Ecto neural progenitor cell (in vitro differentiated cells): ENCODE measurements at regions not wholly inside any gene's neighbourhood (a gene's known extent, or its start where the extent isn't known, plus 50 kb on each side); places are given as distances from the start of the nearest gene placed in this dataset.

Source experiments
- DNase-seq: peaks from one replicate; pipeline ENCODE4 v3.0.0-alpha.2; 2018; ENCODE audit warnings: low spot score

DNA sequence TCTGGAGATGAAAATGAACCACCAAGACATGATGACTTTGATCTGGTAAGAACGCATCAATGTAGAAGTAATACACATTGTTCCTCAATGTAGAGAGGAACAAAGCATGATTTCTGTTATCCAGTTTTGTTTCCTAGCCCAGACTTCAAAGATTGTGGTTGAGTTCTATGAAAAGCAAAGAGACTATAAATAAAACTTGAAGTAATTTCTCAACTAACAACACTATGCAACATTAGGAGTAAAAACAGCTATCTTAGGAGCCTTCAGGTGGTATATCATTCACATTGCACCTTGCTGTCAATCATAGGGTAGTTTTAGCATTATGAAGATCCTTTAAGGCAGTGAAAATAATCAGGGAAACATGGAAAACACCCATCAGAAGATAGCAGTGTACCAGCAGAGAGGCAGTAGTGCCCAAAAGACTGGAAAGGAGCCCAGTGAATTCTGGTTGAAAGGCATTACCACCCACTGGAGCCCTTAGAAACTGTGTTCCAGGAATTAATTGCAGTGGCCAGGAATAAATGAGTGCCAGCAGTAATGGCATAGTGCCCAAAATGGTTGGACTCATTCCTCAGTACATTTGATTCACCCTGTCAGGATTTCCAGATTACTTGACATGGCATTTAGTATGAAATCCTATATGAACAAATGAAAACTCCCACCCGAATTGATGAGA lies 300.7 kb upstream of the CXXC4 start:
- no peak for DNase-seq

DNA sequence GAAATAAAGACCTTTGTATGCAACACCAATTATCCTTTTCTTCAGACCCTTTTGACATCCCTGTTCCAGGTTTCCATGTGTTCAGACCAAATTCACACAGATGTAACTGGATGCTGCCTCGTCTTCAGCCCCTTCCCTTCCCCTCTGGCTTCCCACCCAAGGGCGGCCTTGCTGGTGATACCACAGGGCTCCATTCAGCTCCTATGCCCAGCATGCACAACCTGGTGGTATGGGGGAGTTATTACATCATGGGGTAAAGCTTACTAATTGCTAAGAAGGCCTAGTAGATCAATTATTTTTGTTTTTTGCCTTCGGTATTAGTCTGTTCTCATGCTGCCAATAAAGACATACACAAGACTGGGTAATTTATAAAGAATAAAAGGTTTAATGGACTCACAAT lies 317.0 kb upstream of the CXXC4 start:
- no peak for DNase-seq

DNA sequence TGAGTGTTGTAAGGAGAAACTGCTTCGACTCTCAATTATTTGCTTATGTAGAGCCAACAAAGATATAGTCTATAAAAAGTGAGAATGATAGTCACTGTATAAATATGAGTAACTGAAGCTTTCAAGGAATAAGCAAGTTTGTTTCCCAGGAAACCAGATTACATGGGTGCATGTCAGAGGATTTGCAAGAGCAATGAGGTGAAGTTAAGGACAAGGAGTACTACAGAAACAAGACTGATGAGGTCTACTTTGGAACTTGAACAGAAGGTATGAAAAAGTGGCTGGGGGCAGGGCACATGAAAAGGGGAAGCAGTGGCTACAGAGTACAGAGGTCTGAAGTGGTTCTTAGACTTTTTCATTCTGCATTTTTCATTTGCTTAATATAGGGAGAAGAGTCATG lies 321.0 kb upstream of the CXXC4 start:
- DNase-seq = no peak

DNA sequence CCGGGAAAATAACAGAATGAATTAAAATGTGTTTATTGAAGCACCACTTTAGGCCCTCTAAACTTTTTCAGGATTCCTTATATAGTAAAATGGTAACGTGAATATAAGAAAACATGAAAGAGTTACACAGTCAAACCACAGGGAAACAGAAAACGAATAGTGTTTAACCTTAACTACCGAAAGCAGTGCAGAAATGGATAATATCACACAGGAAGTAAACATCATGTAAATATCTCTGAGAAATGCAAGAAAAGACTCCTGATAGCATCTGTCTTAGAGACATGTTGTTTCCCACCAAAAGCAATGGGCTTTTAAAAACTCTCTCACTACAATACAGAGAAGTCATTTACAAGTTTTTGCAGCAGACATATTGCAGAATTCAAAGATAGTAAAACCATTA lies 323.9 kb upstream of the CXXC4 start:
- DNase-seq = no peak

DNA sequence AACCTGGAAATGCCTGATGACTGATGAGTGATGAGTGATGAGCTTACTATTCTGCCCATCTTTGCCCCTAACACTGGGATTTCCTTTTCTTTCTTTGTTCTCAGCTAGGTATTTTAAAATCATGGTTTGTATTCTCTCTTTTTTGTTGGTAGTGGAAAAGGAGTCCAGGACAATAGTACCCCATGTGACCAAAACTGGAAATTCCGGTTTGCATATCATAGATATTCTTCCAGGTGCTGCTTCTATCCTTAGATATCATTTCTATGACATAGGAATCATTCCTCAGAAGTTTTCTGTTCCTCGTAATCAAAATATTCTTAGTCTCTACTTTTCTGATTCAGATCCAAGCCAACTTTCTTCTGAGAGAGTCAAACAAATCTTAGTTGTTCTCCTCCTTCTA lies 320.5 kb upstream of the TET2 start:
- DNase-seq = no peak

DNA sequence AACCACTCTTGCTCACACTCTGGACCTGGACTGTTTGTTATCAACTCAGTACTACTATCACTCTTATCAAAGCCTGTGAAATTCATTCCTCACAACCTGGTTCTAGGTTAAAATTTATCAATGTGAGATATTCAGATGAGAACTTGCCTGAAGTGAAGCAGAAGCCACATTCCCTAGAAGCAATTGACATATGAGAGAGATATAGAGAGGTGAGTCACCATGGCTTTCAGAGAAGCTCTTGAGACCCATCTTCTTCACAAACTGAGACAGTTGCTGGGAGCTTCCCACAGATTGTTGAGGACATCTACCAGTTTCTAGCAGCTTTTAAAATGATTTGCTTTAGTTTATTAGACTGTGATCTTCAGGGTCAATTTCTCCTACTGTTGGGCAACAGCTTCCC lies 316.9 kb upstream of the TET2 start:
- no peak for DNase-seq

DNA sequence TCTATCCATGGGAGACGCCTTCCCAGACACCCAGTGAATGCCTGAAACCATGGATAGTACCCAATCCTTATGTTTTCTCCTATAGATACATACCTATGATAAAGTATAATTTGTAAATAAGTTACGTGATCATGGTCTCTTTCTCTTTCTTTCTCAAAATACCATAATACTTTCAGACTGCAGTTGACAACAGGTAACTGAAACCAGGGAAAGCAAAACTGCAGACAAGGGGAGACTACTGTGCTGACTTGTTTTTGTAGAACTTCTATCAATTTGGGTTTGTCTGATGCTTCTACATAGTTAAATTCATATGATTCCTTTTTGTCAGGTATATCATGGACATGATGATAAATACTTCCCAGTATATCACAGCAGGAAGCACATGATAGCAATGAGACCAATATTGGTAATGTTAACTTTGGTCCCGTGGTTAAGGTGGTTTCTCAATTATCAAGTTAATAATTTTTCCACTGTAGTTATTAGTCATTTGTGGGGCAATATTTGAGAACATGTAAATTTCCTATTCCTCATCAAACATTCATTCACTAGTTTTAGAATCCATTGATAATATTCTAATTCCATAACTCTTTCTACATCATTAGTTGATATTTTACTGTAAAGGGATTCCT lies 298.0 kb upstream of the TET2 start:
- DNase-seq = no peak

DNA sequence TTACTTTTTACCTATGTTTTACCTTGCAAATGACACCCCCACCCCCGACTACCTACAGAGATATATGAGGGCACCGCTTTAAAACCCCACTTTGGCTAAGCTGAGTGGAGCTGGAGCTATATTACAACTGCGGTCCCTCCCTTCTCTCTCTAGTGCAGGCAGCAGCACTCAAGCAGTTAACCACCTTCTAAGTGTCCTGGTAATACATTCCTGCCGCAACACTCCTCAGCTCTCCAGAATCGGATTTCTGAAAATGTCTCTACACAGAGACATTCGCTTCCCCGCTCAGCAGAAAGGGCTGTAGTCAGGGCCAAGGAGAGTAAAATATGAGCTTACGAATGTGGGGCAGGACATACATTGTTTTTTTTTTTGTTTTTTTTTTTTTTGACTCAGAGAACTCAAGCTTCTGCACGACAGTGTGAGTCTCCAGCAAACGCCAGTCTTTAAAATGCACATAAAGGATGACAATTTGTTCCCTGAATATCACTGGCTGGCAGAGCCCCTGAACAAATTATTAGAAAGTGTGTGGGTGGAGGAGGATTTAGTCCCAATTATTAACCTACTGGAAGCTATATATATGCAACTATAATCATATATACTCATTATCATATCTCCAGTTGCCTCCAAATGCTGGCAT lies 287.0 kb upstream of the TET2 start:
- no peak for DNase-seq

DNA sequence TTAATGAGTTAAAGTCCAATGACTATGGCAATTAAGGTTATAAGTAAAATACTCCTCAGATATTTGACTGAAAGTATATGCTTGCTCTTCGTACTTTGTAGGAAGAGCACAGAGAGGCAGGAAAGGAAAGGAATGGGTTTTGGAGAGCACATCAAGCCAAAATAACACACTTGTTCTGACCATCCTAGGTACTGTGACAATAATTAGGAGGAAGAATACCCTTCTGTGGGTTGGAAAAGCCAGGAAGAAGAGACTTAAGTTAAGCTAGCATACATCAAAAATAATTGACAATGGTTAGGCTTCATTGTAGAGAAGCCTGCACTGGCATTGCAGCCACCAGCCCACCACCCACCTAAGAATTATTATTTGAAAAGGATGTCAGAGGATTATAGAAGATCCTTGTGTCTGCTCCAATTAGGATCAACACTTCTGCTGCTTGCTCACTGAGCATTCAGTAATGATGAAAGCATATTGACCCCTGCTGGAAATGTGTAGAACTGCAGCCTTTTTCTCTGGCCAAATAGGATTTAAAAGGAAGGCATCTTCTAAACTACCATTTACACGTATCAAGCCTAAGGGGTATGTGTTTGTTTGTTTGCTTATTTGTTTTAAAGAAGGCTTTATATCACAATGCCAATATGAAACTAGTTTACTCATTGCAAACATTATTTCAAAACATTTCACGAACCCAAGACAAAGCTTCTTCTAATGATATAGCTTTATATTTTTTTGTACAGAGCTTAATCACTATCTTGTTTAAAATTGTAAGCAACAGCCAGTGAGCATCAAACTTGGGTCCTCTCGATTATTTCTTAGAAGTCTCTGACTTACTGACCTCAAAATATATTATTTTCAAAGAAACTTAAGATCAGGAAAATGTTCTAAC lies 286.2 kb upstream of the TET2 start:
- peak; percentile 65 for DNase-seq

DNA sequence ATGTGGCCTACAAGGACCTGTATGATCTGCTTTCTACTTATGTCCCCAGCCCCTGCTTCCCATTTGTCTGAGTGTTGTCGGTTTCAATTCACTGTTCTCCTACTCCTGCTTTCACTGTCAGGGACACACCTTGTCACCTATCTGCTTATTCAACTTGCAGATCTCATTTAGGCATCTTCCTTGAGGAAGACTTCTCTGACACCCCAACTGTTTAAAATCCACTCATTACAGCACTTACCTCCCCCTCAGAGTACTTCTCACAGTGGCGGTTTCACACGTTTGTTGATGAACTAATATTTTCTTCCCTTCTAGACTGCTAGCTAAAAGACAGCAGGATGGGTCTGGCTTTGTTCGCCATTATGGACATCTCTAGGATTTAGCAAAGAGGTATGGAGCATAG lies 279.9 kb upstream of the TET2 start:
- no peak for DNase-seq

DNA sequence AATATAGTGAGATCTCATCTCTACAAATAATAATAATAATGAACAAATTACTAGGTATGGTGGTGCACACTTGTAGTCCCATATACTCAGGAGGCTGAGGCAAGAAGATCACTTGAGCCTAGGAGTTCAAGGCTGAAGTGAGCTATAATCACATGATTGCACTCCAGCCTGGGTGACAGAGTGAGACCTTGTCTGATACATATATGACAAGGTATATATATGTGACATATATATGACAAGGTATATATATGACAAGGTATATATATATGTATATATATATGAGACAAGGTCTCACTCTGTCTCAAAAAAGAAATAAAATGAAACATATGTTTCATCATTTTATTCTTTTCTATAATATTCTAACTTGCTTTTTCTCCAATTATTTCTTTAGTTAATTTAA lies 278.1 kb upstream of the TET2 start:
- no peak for DNase-seq

DNA sequence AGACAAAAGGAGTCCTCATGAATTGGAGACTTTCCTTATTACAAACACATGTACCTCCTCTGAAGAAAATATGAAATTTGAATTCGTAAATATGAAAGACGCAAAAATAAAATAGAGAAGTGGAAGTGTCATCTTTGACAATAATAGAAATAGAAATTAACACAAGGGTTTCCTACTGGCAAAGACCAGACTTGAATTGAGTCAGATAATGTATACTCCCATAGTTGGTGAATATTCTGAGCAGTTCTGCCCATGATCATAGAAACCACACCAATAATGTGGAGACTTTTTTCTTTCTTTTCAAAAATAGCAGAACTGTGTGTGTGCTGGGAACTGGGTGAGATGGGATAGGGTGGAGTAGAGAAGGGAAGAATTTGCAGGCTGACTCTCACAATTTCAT lies 277.7 kb upstream of the TET2 start:
- DNase-seq = no peak

DNA sequence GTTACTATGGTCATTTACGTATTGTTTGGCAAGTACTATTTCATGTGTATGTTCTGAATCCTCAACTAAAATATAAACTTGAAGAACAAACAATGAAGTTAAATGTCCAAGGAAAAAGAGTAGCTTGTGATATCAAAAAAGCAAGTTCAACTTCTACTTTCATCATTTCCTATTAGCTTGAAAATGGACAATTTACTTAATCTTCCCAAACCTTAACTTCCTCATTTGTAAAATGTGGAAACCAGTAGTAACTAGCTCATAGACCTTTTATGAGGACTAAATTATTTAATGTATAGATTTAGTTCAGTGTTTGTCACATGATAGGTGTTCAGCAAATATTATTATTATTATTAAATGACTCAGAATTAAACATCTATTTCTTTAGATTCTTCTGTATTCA lies 276.8 kb upstream of the TET2 start:
- no peak for DNase-seq

DNA sequence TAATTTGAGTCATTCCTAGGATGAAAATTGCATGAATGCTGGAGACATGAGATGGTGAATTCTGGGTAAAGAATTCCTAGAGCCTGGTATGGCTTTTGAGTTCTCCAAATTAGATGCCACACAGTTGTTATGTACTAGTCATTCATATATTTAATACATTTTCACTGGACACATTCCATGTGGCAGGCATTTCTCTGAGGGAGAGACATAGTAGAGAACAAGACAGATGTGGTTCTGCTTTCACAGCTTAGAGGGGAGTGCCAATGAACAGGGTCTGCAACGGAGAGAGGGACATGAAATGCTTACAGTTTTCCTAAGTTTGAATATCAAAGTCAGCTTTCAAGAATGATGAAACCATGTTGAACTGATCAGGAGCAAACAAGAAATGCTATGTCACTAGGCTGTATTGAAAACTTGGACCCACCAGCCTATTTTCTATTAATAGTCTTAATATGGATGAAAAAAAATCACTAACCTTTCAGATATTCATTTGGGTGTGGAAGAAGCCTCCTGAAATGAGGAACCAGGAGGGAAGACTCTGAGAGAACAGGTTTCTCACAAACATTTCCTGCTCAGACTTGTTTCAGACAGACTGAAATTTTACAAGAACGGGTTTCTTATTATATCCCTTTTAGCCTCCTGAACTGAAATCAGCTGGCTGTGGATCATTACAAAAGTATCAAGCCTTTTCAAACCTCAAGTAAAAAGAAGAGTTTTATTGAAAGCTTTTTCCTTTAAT lies 276.0 kb upstream of the TET2 start:
- DNase-seq = no peak

DNA sequence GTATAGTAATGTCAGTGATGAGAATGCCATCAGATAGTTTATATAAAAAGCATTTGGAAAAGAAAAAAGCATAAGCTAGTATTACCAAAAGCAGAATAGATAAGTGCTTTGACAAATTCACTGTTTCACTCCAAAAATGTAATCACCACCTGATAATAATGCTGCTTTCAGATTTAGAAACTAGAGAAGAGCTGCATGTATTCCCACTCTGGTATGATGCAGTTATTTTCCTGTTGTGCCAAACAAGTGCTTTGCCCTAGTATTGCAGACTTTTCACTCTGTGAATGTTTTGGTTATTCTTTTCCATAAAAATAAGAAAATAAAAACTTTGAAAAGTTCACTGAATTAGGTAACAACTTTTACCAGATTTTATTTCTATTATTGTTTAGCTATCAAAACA lies 267.7 kb upstream of the TET2 start:
- no peak for DNase-seq

DNA sequence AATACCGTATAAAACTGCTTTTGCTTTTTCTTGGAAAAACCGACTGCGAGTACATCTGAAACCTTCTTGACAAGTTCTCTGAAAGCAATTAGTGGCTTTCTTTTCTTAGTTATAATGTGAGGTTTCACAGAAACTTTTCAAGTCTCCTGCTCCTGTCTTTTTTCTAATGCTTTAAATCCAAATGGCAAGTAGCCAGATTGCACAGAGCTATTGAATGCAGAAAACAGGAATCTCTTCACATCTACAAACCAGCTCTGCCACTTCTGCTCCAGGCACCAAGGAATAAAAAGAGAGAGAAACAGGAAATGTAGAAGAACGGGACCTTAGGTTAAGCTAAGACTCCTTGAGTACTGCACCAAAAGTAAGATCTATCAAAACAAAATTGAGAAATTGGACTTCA lies 267.3 kb upstream of the TET2 start:
- no peak for DNase-seq

DNA sequence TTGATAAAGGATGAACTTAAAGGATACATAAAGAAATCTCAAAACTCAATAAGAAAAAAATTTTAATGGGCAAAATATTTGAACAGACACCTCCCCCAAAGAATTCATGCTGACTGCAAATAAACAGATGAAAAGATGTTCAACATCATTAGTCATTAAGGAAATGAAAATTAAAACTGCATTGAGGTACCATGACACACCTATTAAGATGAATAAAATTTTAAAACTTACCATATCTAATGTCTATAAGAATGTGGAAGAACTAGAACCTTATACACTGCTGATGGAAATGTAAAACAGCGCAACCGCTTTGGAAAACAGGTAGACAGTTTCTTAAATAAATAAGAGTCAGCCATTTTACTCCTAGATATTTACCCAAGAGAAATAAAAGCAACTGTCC lies 266.8 kb upstream of the TET2 start:
- no peak for DNase-seq

DNA sequence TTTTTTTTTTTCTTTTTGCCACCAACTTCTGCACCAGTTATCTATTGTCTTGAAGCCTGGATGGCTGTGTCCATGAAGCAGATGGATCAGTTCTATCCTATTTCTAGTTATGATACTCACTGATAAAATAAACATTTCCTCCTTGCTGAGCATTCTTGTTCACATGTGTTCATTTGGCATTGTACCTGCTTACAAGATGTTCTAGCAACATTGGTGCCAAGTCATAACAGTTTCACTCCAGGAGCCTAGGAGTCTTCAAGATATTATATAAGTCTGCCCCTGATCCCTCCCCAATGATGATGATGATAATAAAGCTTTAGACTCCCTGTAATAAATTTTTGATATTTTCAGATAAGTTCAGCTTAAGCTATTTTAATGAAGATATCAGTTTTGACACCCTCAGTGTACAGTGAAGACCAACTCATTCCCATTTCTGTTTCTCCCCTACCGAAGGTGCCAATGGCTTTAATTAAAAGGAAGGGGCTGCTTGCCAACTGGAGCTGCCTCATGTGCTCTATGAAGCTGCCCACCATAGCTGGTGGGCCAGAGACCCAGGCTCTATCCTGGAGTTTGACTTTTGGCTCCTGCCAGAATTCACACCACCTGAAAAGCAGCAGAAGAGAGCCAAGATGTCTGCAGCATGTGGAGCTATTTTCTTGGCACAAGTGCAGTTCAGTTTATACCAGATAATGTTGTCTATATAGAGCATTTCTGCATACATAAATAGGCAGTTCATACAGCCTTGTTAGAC lies 265.4 kb upstream of the TET2 start:
- no peak for DNase-seq

DNA sequence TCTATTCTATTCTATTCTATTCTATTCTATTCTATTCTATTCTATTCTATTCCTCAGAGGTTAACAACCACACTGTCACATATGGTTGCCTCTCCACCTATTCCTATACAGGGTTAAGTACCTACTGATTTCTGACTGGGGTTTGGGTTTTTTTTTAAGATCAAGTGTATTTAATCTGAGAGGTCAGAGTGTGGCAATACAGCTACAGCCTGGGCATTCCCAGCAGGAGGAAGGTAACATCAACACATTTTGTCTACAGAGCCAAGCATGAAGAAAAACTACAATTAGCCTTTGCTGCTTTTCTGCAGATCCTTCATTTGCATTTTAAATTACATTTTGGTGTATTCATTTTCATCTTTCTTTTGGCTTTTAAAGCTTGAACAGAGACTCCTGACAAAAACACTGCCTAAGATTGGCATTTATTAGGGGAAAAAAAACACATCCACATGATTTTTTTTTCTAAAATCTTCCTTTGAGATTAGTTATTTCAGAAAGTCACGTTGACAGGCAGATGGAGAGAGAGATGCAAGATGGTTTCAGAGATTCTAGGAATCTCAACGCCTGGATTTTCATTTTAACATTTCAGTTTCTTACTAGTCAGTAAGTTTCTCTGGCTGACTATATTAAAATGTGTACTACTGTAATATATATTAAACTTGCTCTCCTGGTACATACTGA lies 255.9 kb upstream of the TET2 start:
- DNase-seq = no peak
